ENCODE measurements at regions not wholly inside any gene's neighbourhood (a gene's known extent, or its start where the extent isn't known, plus 50 kb on each side); places are given as distances from the start of the nearest gene placed in this dataset.

GRCh38 chr16:82220541-82220940, 50.5 kb upstream of the MPHOSPH6 start:
- 85% methylated on average over 4 of the region's 4 CpGs; no CpG with 5 or more reads in 1 of the 2 experiments for WGBS, 2 experiments (ENCODE audit: extremely low coverage in 1 of 2, insufficient coverage in 1 of 2, insufficient read length in 1 of 2, insufficient replicate concordance in 2 of 2, low coverage in 1 of 2, low lambda C conversion rate in 2 of 2, missing lambda C conversion rate in 1 of 2)
- Histone ChIP-seq H3K56ac (replicated peaks; ENCODE audit: insufficient read length, low read depth, low read length) (peak overlapping the region; percentile 99), H3K79me2 (ENCODE audit: control insufficient read depth in 1 of 2, insufficient read depth in 2 of 2, low read length in 2 of 2) (no peaks in the 10 kb centered on the region), H3K79me1 (ENCODE audit: low read depth, low read length) (no peaks in the 10 kb centered on the region), H3K23me2 (ENCODE audit: low read depth, low read length) (peaks cover 8% of the 10 kb centered on the region; the same call in 1 of the 2 replicates), H3K36me3 (ENCODE audit: control insufficient read depth in 2 of 4, insufficient read depth in 4 of 4, low read length in 3 of 4) (no peaks in the 10 kb centered on the region), H4K20me1 (replicated peaks in 1 of 2; ENCODE audit: control insufficient read depth in 1 of 2, insufficient read depth in 2 of 2, low read length in 2 of 2) (peaks cover 0 to 7% of the 10 kb centered on the region in 2 experiments), H3K4me2 (ENCODE audit: insufficient read depth in 1 of 2, low read depth in 2 of 2, low read length in 2 of 2) (no peak overlapping the region), H3K4ac (replicated peaks; ENCODE audit: insufficient read length, low read depth, low read length) (peak overlapping the region; percentile 85), H2AK5ac (ENCODE audit: low read depth, low read length) (peak overlapping the region; percentile 79; the same call in 1 of the 2 replicates), H2BK20ac (ENCODE audit: low read length) (no peak overlapping the region), H3K27me3 (replicated peaks in 1 of 4; ENCODE audit: control insufficient read depth in 3 of 4, extremely low read depth in 1 of 4, insufficient read depth in 3 of 4, low read length in 3 of 4) (no peaks in the 10 kb centered on the region), H3K18ac (ENCODE audit: extremely low read depth, low read length) (no peak overlapping the region), H2BK5ac (ENCODE audit: low read depth, low read length) (peak overlapping the region; percentile 38), H2BK12ac (ENCODE audit: low read depth, low read length) (0 out of 2 replicates have a peak overlapping the region, but pooled peaks have one; percentile 11), H2BK120ac (replicated peaks; ENCODE audit: low read depth, low read length) (no peak overlapping the region), H2BK15ac (ENCODE audit: low read length) (peak overlapping the region; percentile 25; the same call in 1 of the 2 replicates), H3K4me1 (replicated peaks in 1 of 4; ENCODE audit: control insufficient read depth in 3 of 4, insufficient read depth in 4 of 4, low read length in 3 of 4) (no peaks in the 10 kb centered on the region), H3K27ac (ENCODE audit: low read depth, low read length) (no peak overlapping the region), H3K9ac (replicated peaks in 1 of 4; ENCODE audit: extremely low read depth in 1 of 4, low read depth in 3 of 4, low read length in 3 of 4) (peak overlapping the region in 1 of 4 experiments; percentile 38; a peak in 1 of 7 replicates), H3K9me3 (ENCODE audit: insufficient read depth in 2 of 2, low read depth in 1 of 2, low read length in 1 of 2) (no peaks in the 10 kb centered on the region), H2AFZ (ENCODE audit: low read length) (no peak overlapping the region), H4K5ac (ENCODE audit: insufficient read length, low read depth, low read length) (no peak overlapping the region), H4K91ac (replicated peaks; ENCODE audit: insufficient read length, low read length) (peak overlapping the region; percentile 89), H3K23ac (ENCODE audit: insufficient read length) (no peak overlapping the region), H4K8ac (ENCODE audit: extremely low read depth, insufficient read depth, low read length) (0 out of 2 replicates have a peak overlapping the region, but pooled peaks have one; percentile 51), H3K14ac (ENCODE audit: insufficient read length) (peak overlapping the region; percentile 88), H3K4me3 (ENCODE audit: extremely low read depth in 1 of 4, insufficient read depth in 2 of 4, low read depth in 3 of 4, low read length in 4 of 4) (no peak overlapping the region)
- POLR2A ChIA-PET (ENCODE audit: partially characterized antibody) = no interaction called here
- FAIRE-seq (no peak), DNase-seq (ENCODE audit: low read depth in 1 of 2, low spot score in 2 of 2) (no peak)
- TF ChIP-seq ZNF274 (IDR thresholded peaks at IDR 0.05; ENCODE audit: borderline replicate concordance, extremely low read depth, low read length) (no peak), JUN (IDR thresholded peaks at IDR 0.05; ENCODE audit: low read depth, low read length) (no peak), EP300 (IDR thresholded peaks at IDR 0.05; ENCODE audit: borderline replicate concordance in 1 of 2, low read depth in 2 of 2, low read length in 2 of 2) (no peak), BCL11A (IDR thresholded peaks at IDR 0.05; ENCODE audit: low read depth in 2 of 2, low read length in 2 of 2) (no peak), GTF2F1 (IDR thresholded peaks at IDR 0.05; ENCODE audit: borderline replicate concordance, low read depth, low read length) (no peak), ATF3 (IDR thresholded peaks at IDR 0.05; ENCODE audit: insufficient read depth, low read depth, low read length) (no peak), YY1 (IDR thresholded peaks at IDR 0.05; ENCODE audit: low read depth, low read length) (no peak), KDM1A (IDR thresholded peaks at IDR 0.05; ENCODE audit: borderline replicate concordance, low read length) (no peak), SIX5 (IDR thresholded peaks at IDR 0.05; ENCODE audit: low read depth, low read length) (no peak)
- CTCF ChIA-PET (ENCODE audit: partially characterized antibody) = no interaction called here

All from H1 (cell line).